ENCODE measurements at regions not wholly inside any gene's neighbourhood (a gene's known extent, or its start where the extent isn't known, plus 50 kb on each side); places are given as distances from the start of the nearest gene placed in this dataset.

- TF ChIP-seq OSR2 (tag by site-specific recombination; IDR thresholded peaks at IDR 0.05) (no peak), SP7 (tag by site-specific recombination; IDR thresholded peaks at IDR 0.05) (no peak)
Measured at GRCh38 chr3:87837076-87837475, 221.7 kb downstream of the CGGBP1 start (continued).

- ChIA-PET CTCF (no interaction called here), POLR2A (no interaction called here)
- Histone ChIP-seq H3K4me1 (ENCODE audit: control insufficient read depth, insufficient read depth, low read length) (no peaks in the 10 kb centered on the region), H3K9me3 (ENCODE audit: control insufficient read depth, insufficient read depth, low read depth, low read length) (no peaks in the 10 kb centered on the region), H3K36me3 (ENCODE audit: control insufficient read depth in 2 of 2, insufficient read depth in 1 of 2, low read length in 2 of 2) (no peaks in the 10 kb centered on the region), H3K4me3 (ENCODE audit: low read depth, low read length) (no peak overlapping the region), H3K27ac (ENCODE audit: extremely low read depth, low read depth, low read length) (no peak overlapping the region)
- no peak for TF ChIP-seq ZNF311 (tag by site-specific recombination; IDR thresholded peaks at IDR 0.05; ENCODE audit: borderline replicate concordance)
- TF ChIP-seq TRIM28 (IDR thresholded peaks at IDR 0.05; ENCODE audit: borderline replicate concordance, low read length) = no peak
- no peak for TF ChIP-seq ZNF791 (tag by site-specific recombination; IDR thresholded peaks at IDR 0.05)
- TF ChIP-seq ZBTB6 (tag by site-specific recombination; IDR thresholded peaks at IDR 0.05) = no peak
- no peak for TF ChIP-seq ZNF837 (tag by site-specific recombination; IDR thresholded peaks at IDR 0.05)
- TF ChIP-seq ZNF624 (tag by site-specific recombination; IDR thresholded peaks at IDR 0.05) = no peak
- TF ChIP-seq ZBTB7A (tag by site-specific recombination; IDR thresholded peaks at IDR 0.05; ENCODE audit: low read depth) = no peak
- TF ChIP-seq ZNF239 (tag by site-specific recombination; IDR thresholded peaks at IDR 0.05) = no peak
- no peak for TF ChIP-seq INSM2 (tag by site-specific recombination; IDR thresholded peaks at IDR 0.05)
Measured at GRCh38 chr3:87836026-87836425, 222.8 kb downstream of the CGGBP1 start.

GRCh38 chr3:87835236-87835635, 223.6 kb downstream of the CGGBP1 start:
- no peak overlapping the region for H3K27ac ChIP-seq (ENCODE audit: extremely low read depth, low read depth, low read length)
- ChIA-PET POLR2A (no interaction called here), CTCF (no interaction called here)
- no peaks in the 10 kb centered on the region for H3K9me3 ChIP-seq (ENCODE audit: control insufficient read depth, insufficient read depth, low read depth, low read length)
- no peaks in the 10 kb centered on the region for H3K4me1 ChIP-seq (ENCODE audit: control insufficient read depth, insufficient read depth, low read length)
- H3K4me3 ChIP-seq (ENCODE audit: low read depth, low read length) = no peak overlapping the region
- no peaks in the 10 kb centered on the region for H3K36me3 ChIP-seq (ENCODE audit: control insufficient read depth in 2 of 2, insufficient read depth in 1 of 2, low read length in 2 of 2)
- no peak for TF ChIP-seq REST (tag by site-specific recombination; IDR thresholded peaks at IDR 0.05)
- TF ChIP-seq ZNF214 (tag by site-specific recombination; IDR thresholded peaks at IDR 0.05; ENCODE audit: borderline replicate concordance) = no peak
- TF ChIP-seq ZNF202 (tag by site-specific recombination; IDR thresholded peaks at IDR 0.05; ENCODE audit: borderline replicate concordance) = no peak
- no peak for TF ChIP-seq GFI1B (tag by site-specific recombination; IDR thresholded peaks at IDR 0.05)

- Histone ChIP-seq H3K4me3 (ENCODE audit: low read depth, low read length) (no peak overlapping the region), H3K4me1 (ENCODE audit: control insufficient read depth, insufficient read depth, low read length) (no peaks in the 10 kb centered on the region), H3K9me3 (ENCODE audit: control insufficient read depth, insufficient read depth, low read depth, low read length) (no peaks in the 10 kb centered on the region), H3K36me3 (ENCODE audit: control insufficient read depth in 2 of 2, insufficient read depth in 1 of 2, low read length in 2 of 2) (no peaks in the 10 kb centered on the region), H3K27ac (ENCODE audit: extremely low read depth, low read depth, low read length) (no peak overlapping the region)
- TF ChIP-seq SP2 (tag by site-specific recombination; IDR thresholded peaks at IDR 0.05) = no peak
- no peak for TF ChIP-seq ZNF426 (tag by site-specific recombination; IDR thresholded peaks at IDR 0.05)
- CTCF ChIA-PET = no interaction called here
- POLR2A ChIA-PET = no interaction called here
Measured at GRCh38 chr3:87834327-87834726, 224.5 kb downstream of the CGGBP1 start.

Data from HEK293 (cell line).